AG09319 (cell line): ENCODE measurements at regions not wholly inside any gene's neighbourhood (a gene's known extent, or its start where the extent isn't known, plus 50 kb on each side); places are given as distances from the start of the nearest gene placed in this dataset.

Experiments
- DNase-seq: peaks from one replicate; pipeline ENCODE4 v3.0.0-alpha.2; 2010; ENCODE audit warnings: low read depth; ENCODE audit errors: extremely low read depth
- TF ChIP-seq, protein P1 (sequence below): IDR thresholded peaks from 2 replicates; pipeline ENCODE4 v1.5.1; 2011; ENCODE audit warnings: low read depth, mild to moderate bottlenecking, inconsistent platforms, low read length, moderate library complexity

DNA sequence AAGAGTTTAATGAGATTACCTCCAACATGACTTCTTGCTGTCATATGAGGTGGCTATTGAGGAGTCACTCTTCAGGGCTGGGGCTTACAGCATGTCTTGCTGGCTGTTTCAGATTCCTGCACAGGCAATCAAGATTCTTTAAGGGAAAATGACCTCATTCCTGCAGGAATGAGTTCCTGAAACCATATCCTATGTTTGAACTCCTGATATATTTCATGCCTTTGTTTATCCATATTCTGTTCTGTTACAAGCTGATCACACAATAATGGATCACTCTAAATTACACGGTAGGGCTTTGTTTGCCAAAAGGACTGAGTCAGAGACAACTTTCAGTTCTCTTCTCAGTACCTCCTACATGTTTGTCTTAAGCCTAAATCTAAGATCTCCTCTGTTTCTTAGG, 879.8 kb upstream of the PIK3C3 start:
- DNase-seq = no peak
- TF ChIP-seq, protein P1, sequence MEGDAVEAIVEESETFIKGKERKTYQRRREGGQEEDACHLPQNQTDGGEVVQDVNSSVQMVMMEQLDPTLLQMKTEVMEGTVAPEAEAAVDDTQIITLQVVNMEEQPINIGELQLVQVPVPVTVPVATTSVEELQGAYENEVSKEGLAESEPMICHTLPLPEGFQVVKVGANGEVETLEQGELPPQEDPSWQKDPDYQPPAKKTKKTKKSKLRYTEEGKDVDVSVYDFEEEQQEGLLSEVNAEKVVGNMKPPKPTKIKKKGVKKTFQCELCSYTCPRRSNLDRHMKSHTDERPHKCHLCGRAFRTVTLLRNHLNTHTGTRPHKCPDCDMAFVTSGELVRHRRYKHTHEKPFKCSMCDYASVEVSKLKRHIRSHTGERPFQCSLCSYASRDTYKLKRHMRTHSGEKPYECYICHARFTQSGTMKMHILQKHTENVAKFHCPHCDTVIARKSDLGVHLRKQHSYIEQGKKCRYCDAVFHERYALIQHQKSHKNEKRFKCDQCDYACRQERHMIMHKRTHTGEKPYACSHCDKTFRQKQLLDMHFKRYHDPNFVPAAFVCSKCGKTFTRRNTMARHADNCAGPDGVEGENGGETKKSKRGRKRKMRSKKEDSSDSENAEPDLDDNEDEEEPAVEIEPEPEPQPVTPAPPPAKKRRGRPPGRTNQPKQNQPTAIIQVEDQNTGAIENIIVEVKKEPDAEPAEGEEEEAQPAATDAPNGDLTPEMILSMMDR = no peak

DNA sequence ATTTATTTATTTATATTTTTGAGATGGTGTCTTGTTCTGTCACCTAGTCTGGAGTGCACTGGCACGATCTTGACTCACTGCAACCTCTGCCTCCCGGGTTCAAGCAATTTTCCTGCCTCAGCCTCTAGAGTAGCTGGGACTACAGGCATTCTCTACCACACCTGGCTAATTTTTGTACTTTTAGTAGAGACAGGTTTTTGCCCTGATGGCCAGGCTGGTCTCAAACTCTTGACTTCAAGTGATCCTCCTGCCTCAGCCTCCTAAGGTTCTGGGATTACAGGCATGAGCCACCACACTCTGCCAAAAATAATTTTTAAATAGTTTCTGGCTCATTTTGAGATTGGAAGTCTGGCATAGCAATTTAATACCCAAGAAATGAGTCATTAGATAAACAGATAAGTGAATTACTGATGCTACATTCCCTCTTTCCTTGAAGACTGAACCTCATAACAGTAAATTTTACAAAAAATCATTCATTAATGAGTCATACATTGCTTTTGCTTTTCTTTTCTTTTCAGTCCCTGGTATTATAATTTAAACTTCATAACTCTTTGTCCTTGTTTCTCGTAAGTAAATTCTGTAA, 881.6 kb upstream of the PIK3C3 start:
- TF ChIP-seq, protein P1 = no peak
- no peak for DNase-seq

DNA sequence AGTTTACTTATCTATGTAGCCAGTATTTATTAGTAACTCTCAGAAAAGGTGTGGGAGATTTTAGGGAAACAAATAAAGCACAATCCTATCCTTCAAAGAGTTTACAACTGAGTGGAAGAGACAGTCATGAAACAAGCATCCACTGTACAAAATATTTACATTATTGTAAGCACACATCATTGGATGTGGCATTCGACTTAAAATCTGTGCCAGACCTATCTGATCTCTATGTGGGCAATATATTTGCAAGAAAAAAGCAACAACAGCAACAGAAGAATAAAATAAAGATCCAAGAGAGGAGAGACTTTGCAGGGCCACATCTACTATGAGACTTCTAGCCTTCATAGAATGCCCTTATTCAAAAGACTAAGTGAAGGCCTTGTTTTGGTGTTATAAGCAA, 882.1 kb upstream of the PIK3C3 start:
- TF ChIP-seq, protein P1 = no peak
- DNase-seq = no peak

DNA sequence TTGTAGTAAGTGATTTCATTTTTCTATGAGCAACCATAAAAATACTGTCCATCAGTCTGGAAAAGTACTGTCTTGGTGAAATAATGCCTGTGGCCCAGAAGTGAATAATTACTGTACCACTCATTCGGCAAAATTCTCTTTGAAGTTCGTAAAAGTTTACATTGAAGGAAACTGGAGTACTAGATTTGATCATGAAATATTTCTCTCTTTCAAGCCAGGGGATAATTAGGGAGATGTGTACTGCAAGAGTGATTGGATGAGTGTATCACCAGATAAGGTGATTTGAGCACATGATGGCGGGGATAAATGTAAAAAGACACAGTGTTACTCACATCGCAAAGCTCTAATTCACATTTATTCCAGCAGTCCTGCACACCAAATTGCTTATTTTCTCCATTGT, 883.2 kb upstream of the PIK3C3 start:
- DNase-seq = no peak
- TF ChIP-seq, protein P1 = no peak

DNA sequence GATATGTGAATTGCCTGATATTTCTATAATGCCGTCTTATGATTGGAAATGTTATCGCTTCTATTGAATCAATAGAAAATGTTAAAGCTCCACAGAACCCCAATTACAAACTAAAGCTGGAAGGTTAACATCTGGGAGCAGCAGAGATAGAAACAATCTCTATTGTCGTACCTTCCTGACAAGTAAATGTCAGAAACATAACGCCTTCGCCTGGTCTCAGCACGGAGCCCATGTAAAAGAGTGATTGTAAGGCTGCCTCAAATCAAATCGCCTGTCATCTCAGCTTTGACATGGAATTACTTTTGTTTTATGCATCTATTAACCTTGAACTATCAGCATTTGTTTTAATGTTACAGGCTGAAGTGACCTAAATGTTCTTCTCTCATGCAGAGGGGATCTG, 885.9 kb upstream of the PIK3C3 start:
- no peak for DNase-seq
- TF ChIP-seq, protein P1 = no peak

DNA sequence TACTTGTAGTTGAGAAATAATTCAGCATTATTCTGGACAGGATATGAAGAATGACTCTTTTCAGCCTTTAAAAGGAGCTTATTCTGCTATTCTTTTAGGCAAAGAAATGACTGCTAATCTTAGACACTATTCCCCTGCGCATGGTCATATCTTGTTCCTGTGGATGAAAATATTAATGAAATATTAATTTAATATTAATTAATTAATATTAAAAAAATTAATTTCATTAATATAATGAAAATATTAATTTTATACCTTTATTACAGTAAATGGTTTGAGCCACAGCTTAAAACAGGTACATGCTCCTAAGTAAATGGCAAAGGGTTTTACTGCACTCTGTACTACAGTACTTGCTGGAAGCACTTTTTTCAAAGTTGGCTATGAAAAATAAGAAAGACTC, 890.1 kb upstream of the PIK3C3 start:
- DNase-seq = no peak
- TF ChIP-seq, protein P1 = no peak

DNA sequence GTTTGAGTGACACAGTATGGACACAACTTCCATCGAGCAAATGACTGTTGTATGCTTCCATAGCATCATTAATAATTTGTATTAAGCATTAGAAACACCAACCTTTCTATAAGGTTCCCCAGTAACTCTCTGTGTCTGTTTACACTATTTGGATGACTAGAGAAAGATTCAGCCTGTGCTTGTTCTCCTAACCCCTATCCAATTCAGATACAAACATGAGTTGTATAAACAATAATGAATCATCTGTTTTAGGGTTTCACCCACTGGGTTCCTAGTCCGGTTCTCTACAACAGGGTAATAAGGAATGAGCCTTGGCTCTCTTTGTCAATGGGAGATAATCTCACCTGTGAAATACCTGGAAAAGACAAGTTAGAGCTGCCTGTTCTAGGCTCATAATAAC, 894.1 kb upstream of the PIK3C3 start:
- DNase-seq = no peak
- TF ChIP-seq, protein P1 = no peak
